HG02981 (cell line): ENCODE measurements at regions not wholly inside any gene's neighbourhood (a gene's known extent, or its start where the extent isn't known, plus 50 kb on each side); places are given as distances from the start of the nearest gene placed in this dataset.
"Not testable (repeated sequence)": the region's sequence is repeated elsewhere in the genome, so short reads cannot be mapped to it uniquely, and the experiment has no call there.

Source experiments
- ATAC-seq: cut with Tn5 transposase; IDR thresholded peaks from one replicate; pipeline ENCODE4 v1.9.1; 2021; ENCODE audit warnings: mild to moderate bottlenecking, moderate library complexity; ENCODE audit not compliant: unreplicated experiment

- ATAC-seq, result no peak
Observed at GRCh38 chr17:31798205-31798724, 60.8 kb downstream of the COPRS start.

- not testable (repeated sequence) for ATAC-seq
Observed at GRCh38 chr17:31795941-31796340, 63.1 kb downstream of the COPRS start.

- ATAC-seq, result no peak
Observed at GRCh38 chr17:31794111-31794510, 64.9 kb downstream of the COPRS start.

GRCh38 chr17:31793634-31794033 lies 65.4 kb downstream of the COPRS start:
- not testable (repeated sequence) for ATAC-seq

- ATAC-seq, result no peak
Observed at GRCh38 chr17:31792007-31792585, 66.9 kb downstream of the COPRS start.

- no peak for ATAC-seq
Observed at GRCh38 chr17:31789707-31790505, 69.1 kb downstream of the COPRS start.

- ATAC-seq, result no peak
Observed at GRCh38 chr17:31788956-31789355, 70.1 kb downstream of the COPRS start.

- no peak for ATAC-seq
Observed at GRCh38 chr17:31788571-31788946, 70.5 kb downstream of the COPRS start.

GRCh38 chr17:31787857-31788570 lies 71.0 kb downstream of the COPRS start:
- ATAC-seq, result no peak

GRCh38 chr17:31786796-31787481 lies 72.1 kb downstream of the COPRS start:
- no peak for ATAC-seq

- ATAC-seq, result no peak
Observed at GRCh38 chr17:31780483-31780882, 78.6 kb downstream of the COPRS start.

- ATAC-seq, result no peak
Observed at GRCh38 chr17:31778523-31778922, 80.5 kb downstream of the COPRS start.

GRCh38 chr17:31771328-31771727 lies 87.7 kb downstream of the COPRS start:
- not testable (repeated sequence) for ATAC-seq

GRCh38 chr17:31770501-31770900 lies 88.5 kb downstream of the COPRS start:
- ATAC-seq, result not testable (repeated sequence)

- not testable (repeated sequence) for ATAC-seq
Observed at GRCh38 chr17:31761836-31762510, 97.1 kb downstream of the COPRS start.

- ATAC-seq, result no peak
Observed at GRCh38 chr17:31758646-31759045, 100.4 kb downstream of the COPRS start.

GRCh38 chr17:31757097-31757496 lies 101.9 kb downstream of the COPRS start:
- ATAC-seq, result no peak

- no peak for ATAC-seq
Observed at GRCh38 chr17:31754239-31754945, 104.7 kb downstream of the COPRS start.

GRCh38 chr17:31753011-31753410 lies 106.0 kb downstream of the COPRS start:
- ATAC-seq, result no peak

- ATAC-seq, result no peak
Observed at GRCh38 chr17:31752584-31752983, 106.5 kb downstream of the COPRS start.
